ENCODE measurements at regions not wholly inside any gene's neighbourhood (a gene's known extent, or its start where the extent isn't known, plus 50 kb on each side); places are given as distances from the start of the nearest gene placed in this dataset.

- TF ChIP-seq MXI1 (IDR thresholded peaks at IDR 0.05; ENCODE audit: low read depth, low read length) (no peak), SRSF7 (optimal IDR thresholded peaks at IDR 0.05; ENCODE audit: low read depth, low read length) (no peak)
Observed at GRCh38 chr3:3686907-3687648, 112.2 kb upstream of the LRRN1 start (continued).

- Histone ChIP-seq H3K4me2 (ENCODE audit: insufficient read depth, low read length) (no peak overlapping the region), H3K4me3 (no peak overlapping the region), H2AFZ (ENCODE audit: low read depth, low read length) (no peak overlapping the region), H4K20me1 (replicated peaks; ENCODE audit: control insufficient read depth, insufficient read depth, low read length) (no peaks in the 10 kb centered on the region), H3K79me2 (ENCODE audit: control insufficient read depth, insufficient read depth, low read length) (no peaks in the 10 kb centered on the region), H3K9me1 (ENCODE audit: control insufficient read depth, insufficient read depth, low read length) (no peaks in the 10 kb centered on the region), H3K27ac (ENCODE audit: extremely low read depth, low read depth, low read length) (no peak overlapping the region), H3K36me3 (ENCODE audit: control insufficient read depth, insufficient read depth, low read length) (no peaks in the 10 kb centered on the region), H3K9me3 (replicated peaks; ENCODE audit: control insufficient read depth, insufficient read depth, low read depth, low read length) (no peaks in the 10 kb centered on the region; the same call in 1 of the 2 replicates), H3K9ac (ENCODE audit: insufficient read depth in 1 of 2, low read depth in 2 of 2, low read length in 2 of 2) (no peak overlapping the region), H3K27me3 (ENCODE audit: control insufficient read depth in 2 of 2, insufficient read depth in 2 of 2, low read length in 2 of 2) (no peaks in the 10 kb centered on the region), H3K4me1 (replicated peaks in 1 of 2; ENCODE audit: control insufficient read depth in 2 of 2, insufficient read depth in 2 of 2, low read length in 2 of 2) (no peaks in the 10 kb centered on the region)
- no peak for DNase-seq (ENCODE audit: extremely low read depth in 1 of 4, low spot score in 3 of 4)
- no peak for FAIRE-seq
- BruUV-seq (replicated peaks): no TSS peak
- ChIA-PET CTCF (ENCODE audit: low intra/inter-chr PET ratio) (no interaction called here), POLR2A (interaction anchor here (0.7 kb wide), 1 partner anchor 138 kb away, joined by 3 read pairs; no protein-coding TSS in a partner anchor)
- ATAC-seq: no peak
- intact Hi-C loops (cut with micrococcal nuclease) (no loop called here), in situ Hi-C loops (cut with MboI) (no loop called here)
- WGBS (ENCODE audit: insufficient coverage, low coverage, missing lambda C conversion rate): under 1% methylated on average over 7 of the region's 7 CpGs
- no peak for TF ChIP-seq ZHX1 (conservative IDR thresholded peaks at IDR 0.05; ENCODE audit: low read length)
- no peak for TF ChIP-seq E4F1 (CRISPR knock-in tag; IDR thresholded peaks at IDR 0.05; ENCODE audit: borderline replicate concordance)
- no peak for TF ChIP-seq HOXB6 (CRISPR knock-in tag; IDR thresholded peaks at IDR 0.05; ENCODE audit: borderline replicate concordance)
- TF ChIP-seq RBM22 (IDR thresholded peaks at IDR 0.05; ENCODE audit: low read depth, low read length, poor library complexity, severe bottlenecking): no peak
- no peak for TF ChIP-seq ZNF324 (CRISPR knock-in tag; IDR thresholded peaks at IDR 0.05)
- no peak for TF ChIP-seq ZNF512 (tag; IDR thresholded peaks at IDR 0.05)
- no peak for TF ChIP-seq ZNF239 (CRISPR knock-in tag; IDR thresholded peaks at IDR 0.05)
- TF ChIP-seq IFI16 (CRISPR knock-in tag; IDR thresholded peaks at IDR 0.05): no peak
- TF ChIP-seq TFAM (CRISPR knock-in tag; conservative IDR thresholded peaks at IDR 0.05): no peak
Observed at GRCh38 chr3:3685721-3686120, 113.5 kb upstream of the LRRN1 start.

Measured in K562 (cell line).